ENCODE measurements at regions not wholly inside any gene's neighbourhood (a gene's known extent, or its start where the extent isn't known, plus 50 kb on each side); places are given as distances from the start of the nearest gene placed in this dataset.

DNA sequence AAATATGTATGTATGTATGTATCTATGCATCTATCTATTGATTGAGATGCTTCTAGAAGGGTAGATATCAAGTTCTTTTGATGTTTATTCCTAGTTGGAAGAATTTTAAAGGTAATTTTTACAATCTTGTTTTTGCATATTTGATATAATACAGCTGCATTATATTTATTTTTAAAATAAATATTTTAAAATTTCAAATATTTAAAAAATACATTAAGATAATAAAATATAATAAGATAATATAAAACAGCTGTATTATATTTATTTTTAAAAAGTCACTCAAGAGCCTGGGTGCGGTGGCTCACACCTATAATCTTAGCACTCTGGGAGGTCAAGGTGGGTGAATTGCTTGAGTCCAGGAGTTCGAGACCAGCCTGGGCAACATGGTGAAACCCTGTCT lies 92.5 kb downstream of the LIPG start:
- TF ChIP-seq ZNF138 (tag by site-specific recombination; IDR thresholded peaks at IDR 0.05; ENCODE audit: borderline replicate concordance) (no peak), ZNF175 (tag by site-specific recombination; IDR thresholded peaks at IDR 0.05) (no peak), ZNF548 (tag by site-specific recombination; IDR thresholded peaks at IDR 0.05) (no peak), ZNF776 (tag by site-specific recombination; IDR thresholded peaks at IDR 0.05; ENCODE audit: borderline replicate concordance) (no peak), REST (tag by site-specific recombination; IDR thresholded peaks at IDR 0.05) (no peak), RBAK (tag by site-specific recombination; IDR thresholded peaks at IDR 0.05) (no peak), CTCF (tag by site-specific recombination; IDR thresholded peaks at IDR 0.05) (no peak), MYNN (tag by site-specific recombination; IDR thresholded peaks at IDR 0.05; ENCODE audit: borderline replicate concordance) (no peak), ZNF785 (tag by site-specific recombination; IDR thresholded peaks at IDR 0.05) (no peak), ZNF830 (tag by site-specific recombination; IDR thresholded peaks at IDR 0.05; ENCODE audit: low read depth) (no peak)
- TF ChIP-seq, protein P1, sequence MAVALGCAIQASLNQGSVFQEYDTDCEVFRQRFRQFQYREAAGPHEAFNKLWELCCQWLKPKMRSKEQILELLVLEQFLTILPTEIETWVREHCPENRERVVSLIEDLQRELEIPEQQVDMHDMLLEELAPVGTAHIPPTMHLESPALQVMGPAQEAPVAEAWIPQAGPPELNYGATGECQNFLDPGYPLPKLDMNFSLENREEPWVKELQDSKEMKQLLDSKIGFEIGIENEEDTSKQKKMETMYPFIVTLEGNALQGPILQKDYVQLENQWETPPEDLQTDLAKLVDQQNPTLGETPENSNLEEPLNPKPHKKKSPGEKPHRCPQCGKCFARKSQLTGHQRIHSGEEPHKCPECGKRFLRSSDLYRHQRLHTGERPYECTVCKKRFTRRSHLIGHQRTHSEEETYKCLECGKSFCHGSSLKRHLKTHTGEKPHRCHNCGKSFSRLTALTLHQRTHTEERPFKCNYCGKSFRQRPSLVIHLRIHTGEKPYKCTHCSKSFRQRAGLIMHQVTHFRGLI (tag by site-specific recombination; IDR thresholded peaks at IDR 0.05), result no peak

Data from HEK293 (cell line).